H1 (cell line): ENCODE measurements at regions not wholly inside any gene's neighbourhood (a gene's known extent, or its start where the extent isn't known, plus 50 kb on each side); places are given as distances from the start of the nearest gene placed in this dataset.

Source experiments
- CTCF ChIA-PET: fragments of 300-600 bp; sonication (Branson Sonifier 250); formaldehyde crosslinking; loops from one replicate; lab custom pipeline; 2021; ENCODE audit not compliant: partially characterized antibody; lab: Charles Lee
- POLR2A ChIA-PET: fragments of 300-600 bp; sonication (Branson Sonifier 250); formaldehyde crosslinking; loops from one replicate; lab custom pipeline; 2021; ENCODE audit warnings: inconsistent platforms; ENCODE audit not compliant: partially characterized antibody; lab: Charles Lee
- DNase-seq, 2 experiments: peaks; one replicate each; pipeline versions ENCODE4 v3.0.0 to v3.0.0-alpha.2; 2010 to 2022; ENCODE audit warnings: low spot score in 2 of 2, low read depth in 1 of 2, mixed read lengths in 1 of 2
- FAIRE-seq: peaks from 2 replicates; lab custom pipeline; 2011; peaks lifted over from hg19 to GRCh38; lab: Jason Lieb, UNC
- H2AFZ ChIP-seq: 2 replicates; pipeline ENCODE4 v1.8.1; 2012; ENCODE audit warnings: low read length, inconsistent platforms
- H2AK5ac ChIP-seq: 2 replicates; pipeline ENCODE4 v1.6.1; 2013; ENCODE audit warnings: low read depth, low read length
- H2BK120ac ChIP-seq: replicated peaks from 2 replicates; pipeline ENCODE3; 2013; ENCODE audit warnings: low read depth, low read length, inconsistent platforms
- H2BK12ac ChIP-seq: 2 replicates; pipeline ENCODE4 v1.6.1; 2013; ENCODE audit warnings: low read depth, low read length
- H2BK15ac ChIP-seq: 2 replicates; pipeline ENCODE4 v1.6.1; 2013; ENCODE audit warnings: low read length
- H2BK20ac ChIP-seq: 2 replicates; pipeline ENCODE4 v1.6.1; 2013; ENCODE audit warnings: low read length
- H2BK5ac ChIP-seq: 2 replicates; pipeline ENCODE4 v1.6.1; 2013; ENCODE audit warnings: low read depth, low read length
- H3K14ac ChIP-seq: 2 replicates; pipeline ENCODE4 v1.6.1; 2013; ENCODE audit warnings: inconsistent platforms; ENCODE audit not compliant: insufficient read length
- H3K18ac ChIP-seq: 2 replicates; pipeline ENCODE4 v1.6.1; 2013; ENCODE audit warnings: low read length; ENCODE audit errors: extremely low read depth
- H3K23ac ChIP-seq: 2 replicates; pipeline ENCODE4 v1.6.1; 2013; ENCODE audit warnings: inconsistent platforms; ENCODE audit not compliant: insufficient read length
- H3K23me2 ChIP-seq: 2 replicates; pipeline ENCODE4 v1.6.1; 2013; ENCODE audit warnings: low read depth, low read length
- H3K27ac ChIP-seq: 2 replicates; pipeline ENCODE4 v1.6.1; 2011; ENCODE audit warnings: low read depth, low read length, inconsistent platforms
- H3K27me3 ChIP-seq, 4 experiments: replicated peaks in 1 of 4; 1 replicate in 1 of 4; 2 replicates in 3 of 4; pipeline versions ENCODE4 v1.6.1 to v1.8.1; 2011 to 2013; ENCODE audit warnings: low read length in 3 of 4, mild to moderate bottlenecking in 3 of 4, inconsistent platforms in 2 of 4, mixed read lengths in 2 of 4, moderate library complexity in 1 of 4; ENCODE audit not compliant: control insufficient read depth in 3 of 4, insufficient read depth in 3 of 4; ENCODE audit errors: extremely low read depth in 1 of 4
- H3K36me3 ChIP-seq, 4 experiments: 2 replicates each; pipeline versions ENCODE4 v1.6.1 to v1.8.1; 2011 to 2013; ENCODE audit warnings: mild to moderate bottlenecking in 4 of 4, low read length in 3 of 4, moderate library complexity in 2 of 4, control low read depth in 1 of 4, inconsistent platforms in 1 of 4; ENCODE audit not compliant: insufficient read depth in 4 of 4, control insufficient read depth in 2 of 4
- H3K4ac ChIP-seq: replicated peaks from 2 replicates; pipeline ENCODE3; 2013; ENCODE audit warnings: low read length, low read depth, mixed read lengths, inconsistent platforms; ENCODE audit not compliant: insufficient read length
- H3K4me1 ChIP-seq, 4 experiments: replicated peaks in 1 of 4; 1 replicate in 1 of 4; 2 replicates in 3 of 4; pipeline versions ENCODE4 v1.6.1 to v1.8.1; 2011 to 2013; ENCODE audit warnings: low read length in 3 of 4, inconsistent platforms in 2 of 4, mixed read lengths in 1 of 4; ENCODE audit not compliant: insufficient read depth in 4 of 4, control insufficient read depth in 3 of 4
- H3K4me2 ChIP-seq, 2 experiments: 2 replicates each; pipeline versions ENCODE4 v1.6.1 to v1.8.1; 2011 to 2013; ENCODE audit warnings: low read depth in 2 of 2, low read length in 2 of 2, control low read depth in 1 of 2, inconsistent platforms in 1 of 2, mild to moderate bottlenecking in 1 of 2; ENCODE audit not compliant: insufficient read depth in 1 of 2
- H3K4me3 ChIP-seq, 4 experiments: fragments of 200-600, 300-600 bp in 1 of 4; sonication (generic), shearing (Covaris generic), sonication (Bioruptor Twin) in 1 of 4; 2 replicates each; pipeline versions ENCODE4 v1.5.1 to v1.8.1; 2011 to 2016; ENCODE audit warnings: low read length in 4 of 4, low read depth in 3 of 4, control low read depth in 2 of 4, inconsistent platforms in 2 of 4, mild to moderate bottlenecking in 2 of 4, mixed read lengths in 1 of 4, moderate library complexity in 1 of 4; ENCODE audit not compliant: insufficient read depth in 2 of 4; ENCODE audit errors: extremely low read depth in 1 of 4
- H3K56ac ChIP-seq: replicated peaks from 2 replicates; pipeline ENCODE3; 2013; ENCODE audit warnings: low read depth, mild to moderate bottlenecking, mixed read lengths, low read length, inconsistent platforms; ENCODE audit not compliant: insufficient read length
- H3K79me1 ChIP-seq: 2 replicates; pipeline ENCODE4 v1.6.1; 2013; ENCODE audit warnings: low read depth, low read length, control low read depth
- H3K79me2 ChIP-seq, 2 experiments: 2 replicates each; pipeline versions ENCODE4 v1.6.1 to v1.8.1; 2012 to 2013; ENCODE audit warnings: low read length in 2 of 2, mild to moderate bottlenecking in 2 of 2, inconsistent platforms in 1 of 2; ENCODE audit not compliant: insufficient read depth in 2 of 2, control insufficient read depth in 1 of 2
- H3K9ac ChIP-seq, 4 experiments: replicated peaks in 1 of 4; 1 replicate in 1 of 4; 2 replicates in 3 of 4; pipeline versions ENCODE4 v1.6.1 to v1.8.1; 2011 to 2013; ENCODE audit warnings: low read depth in 3 of 4, low read length in 3 of 4, control low read depth in 2 of 4, mild to moderate bottlenecking in 2 of 4, moderate library complexity in 2 of 4, inconsistent platforms in 1 of 4; ENCODE audit errors: extremely low read depth in 1 of 4
- H3K9me3 ChIP-seq, 2 experiments: 2 replicates each; pipeline versions ENCODE4 v1.6.1 to v1.8.1; 2012 to 2013; ENCODE audit warnings: mild to moderate bottlenecking in 2 of 2, moderate library complexity in 2 of 2, control low read depth in 1 of 2, inconsistent platforms in 1 of 2, low read depth in 1 of 2, low read length in 1 of 2, mixed read lengths in 1 of 2; ENCODE audit not compliant: insufficient read depth in 2 of 2
- H4K20me1 ChIP-seq, 2 experiments: replicated peaks in 1 of 2; 2 replicates each; pipeline versions ENCODE3 to v1.8.1; 2011 to 2013; ENCODE audit warnings: inconsistent platforms in 2 of 2, low read length in 2 of 2, mild to moderate bottlenecking in 1 of 2; ENCODE audit not compliant: insufficient read depth in 2 of 2, control insufficient read depth in 1 of 2
- H4K5ac ChIP-seq: 2 replicates; pipeline ENCODE4 v1.6.1; 2013; ENCODE audit warnings: low read length, low read depth, mixed read lengths, inconsistent platforms; ENCODE audit not compliant: insufficient read length
- H4K8ac ChIP-seq: 2 replicates; pipeline ENCODE4 v1.8.0; 2013; ENCODE audit warnings: mild to moderate bottlenecking, moderate library complexity, low read length, inconsistent platforms; ENCODE audit not compliant: insufficient read depth; ENCODE audit errors: extremely low read depth
- H4K91ac ChIP-seq: replicated peaks from 2 replicates; pipeline ENCODE3; 2013; ENCODE audit warnings: low read length, mixed read lengths, inconsistent platforms; ENCODE audit not compliant: insufficient read length
- BCL11A ChIP-seq, 2 experiments: IDR thresholded peaks; one replicate each; pipeline ENCODE4 v1.6.1; 2011; ENCODE audit warnings: low read depth in 2 of 2, low read length in 2 of 2, mild to moderate bottlenecking in 2 of 2
- KDM4A ChIP-seq: IDR thresholded peaks from one replicate; pipeline ENCODE4 v1.7.1; 2012; ENCODE audit warnings: low read depth, mild to moderate bottlenecking, moderate library complexity, low read length, inconsistent platforms; ENCODE audit not compliant: severe bottlenecking
- KDM5A ChIP-seq: fragments of 200-600 bp; IDR thresholded peaks from 2 replicates; pipeline ENCODE4 v1.7.1; 2012; ENCODE audit warnings: mild to moderate bottlenecking, low read length, inconsistent platforms, mixed read lengths
- PHF8 ChIP-seq: fragments of 200-600 bp; sonication (generic); conservative IDR thresholded peaks from 2 replicates; pipeline ENCODE4 v1.7.1; 2012; ENCODE audit warnings: low read depth, mild to moderate bottlenecking, inconsistent platforms, low read length, moderate library complexity
- SIN3A ChIP-seq, 2 experiments: IDR thresholded peaks in 1 of 2; conservative IDR thresholded peaks in 1 of 2; 2 replicates each; pipeline ENCODE4 v1.6.1; 2011 to 2012; ENCODE audit warnings: low read length in 2 of 2, improper control_type of control experiment in 1 of 2, low read depth in 1 of 2, mild to moderate bottlenecking in 1 of 2
- SP4 ChIP-seq: IDR thresholded peaks from 2 replicates; pipeline ENCODE4 v1.6.1; 2012; ENCODE audit warnings: low read length, inconsistent platforms
- WGBS, 2 experiments: shearing (Covaris generic) in 1 of 2; methylation state at CpG; one replicate each; pipeline versions ENCODE4 v1.1.6 to v1.1.7; 2013 to 2015; ENCODE audit warnings: low lambda C conversion rate in 2 of 2, mixed read lengths in 2 of 2, inconsistent platforms in 1 of 2, low coverage in 1 of 2, missing lambda C conversion rate in 1 of 2; ENCODE audit not compliant: insufficient replicate concordance in 2 of 2, insufficient coverage in 1 of 2, insufficient read length in 1 of 2; ENCODE audit errors: extremely low coverage in 1 of 2, missing lambda C conversion rate in 1 of 2; 5-methylcytosine and 5-hydroxymethylcytosine counted together

- CTCF ChIA-PET, result interaction anchor here (1.4 kb wide), 1 partner anchor 11 kb away, joined by 3 read pairs; no protein-coding TSS in a partner anchor
- no peak overlapping the region for H3K4me3 ChIP-seq
- H3K18ac ChIP-seq, result no peak overlapping the region
- H2BK20ac ChIP-seq, result no peak overlapping the region
- H3K9me3 ChIP-seq, result no peaks in the 10 kb centered on the region
- no peak overlapping the region for H4K8ac ChIP-seq
- H2BK120ac ChIP-seq, result no peak overlapping the region
- no peak overlapping the region for H3K9ac ChIP-seq
- no peaks in the 10 kb centered on the region for H4K20me1 ChIP-seq
- no peaks in the 10 kb centered on the region for H3K79me1 ChIP-seq
- WGBS, 2 experiments, result 93% methylated on average over 1 of the region's 1 CpG; no CpG with 5 or more reads in 1 of the 2 experiments
- H3K14ac ChIP-seq, result no peak overlapping the region
- no peak overlapping the region for H4K91ac ChIP-seq
- TF ChIP-seq KDM4A, result no peak
- TF ChIP-seq KDM5A, result no peak
- no peak for TF ChIP-seq BCL11A (IDR thresholded peaks at IDR 0.05; ENCODE audit: low read depth in 2 of 2, low read length in 2 of 2)
- no peak for TF ChIP-seq SIN3A (conservative IDR thresholded peaks at IDR 0.05 in 1 of 2, IDR thresholded peaks at IDR 0.05 in 1 of 2; ENCODE audit: low read depth in 1 of 2, low read length in 2 of 2)
- no peak for TF ChIP-seq SP4
- TF ChIP-seq PHF8, result no peak
- TF ChIP-seq, all 59 proteins: peak for 0
- Histone ChIP-seq H2AK5ac (no peak overlapping the region), H2BK15ac (no peak overlapping the region), H2AFZ (no peak overlapping the region), H2BK5ac (no peak overlapping the region), H3K23ac (no peak overlapping the region), H2BK12ac (no peak overlapping the region), H3K23me2 (no peaks in the 10 kb centered on the region), H3K79me2 (no peaks in the 10 kb centered on the region), H3K4ac (no peak overlapping the region), H4K5ac (no peak overlapping the region), H3K4me1 (no peaks in the 10 kb centered on the region), H3K4me2 (no peak overlapping the region), H3K27ac (no peak overlapping the region), H3K56ac (no peak overlapping the region), H3K36me3 (no peaks in the 10 kb centered on the region), H3K27me3 (no peaks in the 10 kb centered on the region)
- no peak for FAIRE-seq
- no peak for DNase-seq
- POLR2A ChIA-PET, result no interaction called here
Observed at GRCh38 chr18:22700920-22701319, 232.2 kb upstream of the RBBP8 start.
